A549 (cell line): ENCODE measurements at regions not wholly inside any gene's neighbourhood (a gene's known extent, or its start where the extent isn't known, plus 50 kb on each side); places are given as distances from the start of the nearest gene placed in this dataset.

Experiments used
- ATAC-seq, 2 experiments: fragments of 200-7000 bp in 1 of 2; fragments of >200 bp in 1 of 2; cut with Nextera tagmentation in 1 of 2; cut with Tn5 transposase in 1 of 2; 3 replicates each; pipeline versions ENCODE4 v1.8.0 to v1.9.1; 2018 to 2020; ENCODE audit warnings: mild to moderate bottlenecking in 1 of 2, moderate library complexity in 1 of 2
- CTCF ChIA-PET: fragments of 300-600 bp; sonication (Branson Sonifier 250); formaldehyde crosslinking; extraction: SDS; loops from one replicate; lab custom pipeline; 2021; ENCODE audit warnings: antibody characterized with exemption, inconsistent platforms; lab: Yijun Ruan, JAX
- POLR2A ChIA-PET: fragments of 350-600 bp; formaldehyde crosslinking; extraction: SDS; loops from one replicate; lab custom pipeline; 2021; ENCODE audit warnings: antibody characterized with exemption, inconsistent platforms; lab: Yijun Ruan, JAX
- DNase-seq, 2 experiments: peaks; one replicate each; pipeline versions ENCODE4 v3.0.0 to v3.0.0-alpha.2; 2011 to 2016; ENCODE audit warnings: low read depth in 1 of 2, low spot score in 1 of 2
- FAIRE-seq: peaks from 2 replicates; lab custom pipeline; 2011; peaks lifted over from hg19 to GRCh38; lab: Jason Lieb, UNC
- H3K27ac ChIP-seq, 2 experiments: fragments of >200 bp; sonication (Bioruptor Twin); formaldehyde crosslinking; 3 replicates each; pipeline ENCODE4 v1.5.1; 2016 to 2017
- H3K4me1 ChIP-seq: fragments of >200 bp; sonication (Bioruptor Twin); formaldehyde crosslinking; 3 replicates; pipeline ENCODE4 v1.6.1; 2016
- H3K4me2 ChIP-seq: fragments of >200 bp; sonication (Bioruptor Twin); formaldehyde crosslinking; 3 replicates; pipeline ENCODE4 v1.6.1; 2016
- H3K4me3 ChIP-seq: fragments of >200 bp; sonication (Bioruptor Twin); formaldehyde crosslinking; 3 replicates; pipeline ENCODE4 v1.5.1; 2016
- H3K9me3 ChIP-seq: fragments of >200 bp; sonication (Bioruptor Twin); formaldehyde crosslinking; 3 replicates; pipeline ENCODE4 v1.6.1; 2016
- CBX8 ChIP-seq: fragments of 200-600 bp; sonication (generic); IDR thresholded peaks from 2 replicates; pipeline ENCODE4 v1.6.1; 2016
- CHD2 ChIP-seq: fragments of 150-350 bp; IDR thresholded peaks from 2 replicates; pipeline ENCODE4 v1.6.1; 2014; ENCODE audit warnings: low read length; ENCODE audit not compliant: partially characterized antibody
- EHF ChIP-seq: fragments of 250-450 bp; sonication (Bioruptor Pico); IDR thresholded peaks from 2 replicates; pipeline ENCODE4 v1.5.0; 2020; ENCODE audit warnings: mild to moderate bottlenecking
- EHMT2 ChIP-seq: fragments of 200-600 bp; sonication (generic); IDR thresholded peaks from 2 replicates; pipeline ENCODE4 v1.6.1; 2016; ENCODE audit warnings: antibody characterized with exemption, low read depth, mild to moderate bottlenecking, moderate library complexity
- EP300 ChIP-seq, 2 experiments: fragments of >200 bp; sonication (Bioruptor Twin); formaldehyde crosslinking; IDR thresholded peaks; 2 replicates in 1 of 2; 3 replicates in 1 of 2; pipeline ENCODE4 v1.6.1; 2016 to 2017
- FOSB ChIP-seq: fragments of 250-450 bp; sonication (Bioruptor Pico); IDR thresholded peaks from 2 replicates; pipeline ENCODE4 v1.5.0; 2020; ENCODE audit warnings: mild to moderate bottlenecking, moderate library complexity
- FOSL2 ChIP-seq, 2 experiments: fragments of 450-650 bp in 1 of 2; fragments of >200 bp in 1 of 2; sonication (Bioruptor Twin) in 1 of 2; formaldehyde crosslinking; IDR thresholded peaks; 2 replicates each; pipeline versions ENCODE4 v1.5.0 to v1.6.1; 2016 to 2020; ENCODE audit warnings: mild to moderate bottlenecking in 1 of 2, moderate library complexity in 1 of 2
- HEYL ChIP-seq: fragments of 250-450 bp; sonication (Bioruptor Pico); IDR thresholded peaks from 2 replicates; pipeline ENCODE4 v1.8.0; 2021; ENCODE audit warnings: mild to moderate bottlenecking, moderate library complexity
- HOXB13 ChIP-seq: fragments of 250-450 bp; sonication (Bioruptor Pico); IDR thresholded peaks from 2 replicates; pipeline ENCODE4 v1.5.0; 2020; ENCODE audit warnings: low read depth, mild to moderate bottlenecking, moderate library complexity
- HOXB5 ChIP-seq: fragments of 250-450 bp; sonication (Bioruptor Pico); IDR thresholded peaks from 2 replicates; pipeline ENCODE4 v1.5.0; 2020; ENCODE audit warnings: mild to moderate bottlenecking, moderate library complexity
- MAFK ChIP-seq: fragments of 450-650 bp; IDR thresholded peaks from 2 replicates; pipeline ENCODE4 v1.6.1; 2014; ENCODE audit not compliant: partially characterized antibody
- MAX ChIP-seq: IDR thresholded peaks from 2 replicates; pipeline ENCODE4 v1.6.1; 2012
- MAZ ChIP-seq: fragments of 150-350 bp; IDR thresholded peaks from 2 replicates; pipeline ENCODE4 v1.6.1; 2014; ENCODE audit warnings: antibody characterized with exemption, low read depth, low read length, borderline replicate concordance
- NFE2L2 ChIP-seq: fragments of 150-350 bp; conservative IDR thresholded peaks from 2 replicates; pipeline ENCODE4 v1.6.1; 2014; ENCODE audit warnings: low read length
- PHF8 ChIP-seq: fragments of 200-600 bp; sonication (generic); IDR thresholded peaks from 2 replicates; pipeline ENCODE4 v1.6.1; 2016; ENCODE audit warnings: low read depth, mild to moderate bottlenecking, antibody characterized with exemption, moderate library complexity, borderline replicate concordance
- POLR2A ChIP-seq: IDR thresholded peaks from 2 replicates; pipeline ENCODE4 v1.6.1; 2012; ENCODE audit warnings: mild to moderate bottlenecking, low read length
- POLR2AphosphoS2 ChIP-seq: conservative IDR thresholded peaks from 2 replicates; pipeline ENCODE4 v1.6.1; 2012; ENCODE audit warnings: low read length, improper control_type of control experiment, inconsistent platforms
- RAD21 ChIP-seq, 2 experiments: fragments of >200 bp in 1 of 2; sonication (Bioruptor Twin) in 1 of 2; formaldehyde crosslinking in 1 of 2; IDR thresholded peaks in 1 of 2; conservative IDR thresholded peaks in 1 of 2; 2 replicates in 1 of 2; 3 replicates in 1 of 2; pipeline ENCODE4 v1.6.1; 2012 to 2018; ENCODE audit warnings: inconsistent platforms in 1 of 2
- SREBF2 ChIP-seq: fragments of 450-650 bp; IDR thresholded peaks from 2 replicates; pipeline ENCODE4 v1.6.1; 2014; ENCODE audit warnings: mild to moderate bottlenecking, moderate library complexity
- ZNF302 ChIP-seq: fragments of 250-450 bp; sonication (Bioruptor Pico); IDR thresholded peaks from 2 replicates; pipeline ENCODE4 v1.9.0; 2021; ENCODE audit warnings: inconsistent platforms, mild to moderate bottlenecking, moderate library complexity
- ZSCAN20 ChIP-seq: fragments of 250-450 bp; sonication (Bioruptor Pico); IDR thresholded peaks from 2 replicates; pipeline ENCODE4 v1.8.0; 2022; ENCODE audit warnings: mild to moderate bottlenecking, moderate library complexity
- WGBS: methylation state at CpG from one replicate; pipeline ENCODE4 v1.1.6; 2017; ENCODE audit errors: missing lambda C conversion rate; 5-methylcytosine and 5-hydroxymethylcytosine counted together
- TF ChIP-seq, protein P1 (sequence below): IDR thresholded peaks from 2 replicates; pipeline ENCODE4 v1.6.1; 2012; ENCODE audit warnings: low read depth, borderline replicate concordance
- TF ChIP-seq, protein P2 (sequence below): fragments of >200 bp; sonication (Bioruptor Twin); formaldehyde crosslinking; IDR thresholded peaks from 3 replicates; pipeline ENCODE4 v1.6.1; 2016
- TF ChIP-seq, protein P3 (sequence below): fragments of 200-600 bp; sonication (generic); IDR thresholded peaks from 2 replicates; pipeline ENCODE4 v1.6.1; 2016; ENCODE audit warnings: antibody characterized with exemption, mild to moderate bottlenecking, moderate library complexity
- TF ChIP-seq, protein P4 (sequence below): fragments of >200 bp; sonication (Bioruptor Twin); formaldehyde crosslinking; IDR thresholded peaks from 3 replicates; pipeline ENCODE4 v1.5.1; 2016
- TF ChIP-seq, protein P5 (sequence below): fragments of 150-350 bp; IDR thresholded peaks from 2 replicates; pipeline ENCODE4 v1.6.1; 2014; ENCODE audit warnings: low read depth, mild to moderate bottlenecking, low read length

GRCh38 chr14:98022541-98023520 lies 1225.6 kb downstream of the VRK1 start:
- Histone ChIP-seq H3K9me3 (no peaks in the 10 kb centered on the region), H3K4me2 (no peak overlapping the region), H3K27ac (no peak overlapping the region), H3K4me3 (no peak overlapping the region), H3K4me1 (no peaks in the 10 kb centered on the region)
- ChIA-PET POLR2A (no interaction called here), CTCF (no interaction called here)
- ATAC-seq (no peak), DNase-seq (no peak), FAIRE-seq (no peak)
- TF ChIP-seq ZNF302 (CRISPR knock-in tag) (no peak), MAZ (no peak), NFE2L2 (no peak), HOXB13 (CRISPR knock-in tag) (no peak), HOXB5 (CRISPR knock-in tag) (no peak), EHMT2 (no peak), POLR2A (no peak)
- TF ChIP-seq, protein P1, sequence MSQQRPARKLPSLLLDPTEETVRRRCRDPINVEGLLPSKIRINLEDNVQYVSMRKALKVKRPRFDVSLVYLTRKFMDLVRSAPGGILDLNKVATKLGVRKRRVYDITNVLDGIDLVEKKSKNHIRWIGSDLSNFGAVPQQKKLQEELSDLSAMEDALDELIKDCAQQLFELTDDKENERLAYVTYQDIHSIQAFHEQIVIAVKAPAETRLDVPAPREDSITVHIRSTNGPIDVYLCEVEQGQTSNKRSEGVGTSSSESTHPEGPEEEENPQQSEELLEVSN = no peak
- 18% methylated on average over 11 of the region's 11 CpGs for WGBS

GRCh38 chr14:98028162-98028561 lies 1231.0 kb downstream of the VRK1 start:
- CTCF ChIA-PET = no interaction called here
- 19% methylated on average over 6 of the region's 6 CpGs for WGBS
- no peak for FAIRE-seq

More at GRCh38 chr14:98028162-98028561, 1231.0 kb downstream of the VRK1 start:
- no peak overlapping the region for H3K27ac ChIP-seq
- H3K4me1 ChIP-seq = no peaks in the 10 kb centered on the region
- H3K4me2 ChIP-seq = no peak overlapping the region
- no peak overlapping the region for H3K4me3 ChIP-seq
- ATAC-seq (no peak), DNase-seq (no peak)
- POLR2A ChIA-PET = no interaction called here
- TF ChIP-seq, protein P2, sequence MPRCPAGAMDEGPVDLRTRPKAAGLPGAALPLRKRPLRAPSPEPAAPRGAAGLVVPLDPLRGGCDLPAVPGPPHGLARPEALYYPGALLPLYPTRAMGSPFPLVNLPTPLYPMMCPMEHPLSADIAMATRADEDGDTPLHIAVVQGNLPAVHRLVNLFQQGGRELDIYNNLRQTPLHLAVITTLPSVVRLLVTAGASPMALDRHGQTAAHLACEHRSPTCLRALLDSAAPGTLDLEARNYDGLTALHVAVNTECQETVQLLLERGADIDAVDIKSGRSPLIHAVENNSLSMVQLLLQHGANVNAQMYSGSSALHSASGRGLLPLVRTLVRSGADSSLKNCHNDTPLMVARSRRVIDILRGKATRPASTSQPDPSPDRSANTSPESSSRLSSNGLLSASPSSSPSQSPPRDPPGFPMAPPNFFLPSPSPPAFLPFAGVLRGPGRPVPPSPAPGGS = no peak
- TF ChIP-seq PHF8 = no peak
- TF ChIP-seq MAX = no peak
- no peak for TF ChIP-seq FOSL2 (IDR thresholded peaks at IDR 0.05)
- no peak for TF ChIP-seq FOSL2 (CRISPR knock-in tag; IDR thresholded peaks at IDR 0.05)
- no peak for TF ChIP-seq FOSB (CRISPR knock-in tag)
- TF ChIP-seq POLR2AphosphoS2 = no peak
- no peak for TF ChIP-seq EHF (CRISPR knock-in tag)
- TF ChIP-seq POLR2A = no peak
- TF ChIP-seq, protein P3, sequence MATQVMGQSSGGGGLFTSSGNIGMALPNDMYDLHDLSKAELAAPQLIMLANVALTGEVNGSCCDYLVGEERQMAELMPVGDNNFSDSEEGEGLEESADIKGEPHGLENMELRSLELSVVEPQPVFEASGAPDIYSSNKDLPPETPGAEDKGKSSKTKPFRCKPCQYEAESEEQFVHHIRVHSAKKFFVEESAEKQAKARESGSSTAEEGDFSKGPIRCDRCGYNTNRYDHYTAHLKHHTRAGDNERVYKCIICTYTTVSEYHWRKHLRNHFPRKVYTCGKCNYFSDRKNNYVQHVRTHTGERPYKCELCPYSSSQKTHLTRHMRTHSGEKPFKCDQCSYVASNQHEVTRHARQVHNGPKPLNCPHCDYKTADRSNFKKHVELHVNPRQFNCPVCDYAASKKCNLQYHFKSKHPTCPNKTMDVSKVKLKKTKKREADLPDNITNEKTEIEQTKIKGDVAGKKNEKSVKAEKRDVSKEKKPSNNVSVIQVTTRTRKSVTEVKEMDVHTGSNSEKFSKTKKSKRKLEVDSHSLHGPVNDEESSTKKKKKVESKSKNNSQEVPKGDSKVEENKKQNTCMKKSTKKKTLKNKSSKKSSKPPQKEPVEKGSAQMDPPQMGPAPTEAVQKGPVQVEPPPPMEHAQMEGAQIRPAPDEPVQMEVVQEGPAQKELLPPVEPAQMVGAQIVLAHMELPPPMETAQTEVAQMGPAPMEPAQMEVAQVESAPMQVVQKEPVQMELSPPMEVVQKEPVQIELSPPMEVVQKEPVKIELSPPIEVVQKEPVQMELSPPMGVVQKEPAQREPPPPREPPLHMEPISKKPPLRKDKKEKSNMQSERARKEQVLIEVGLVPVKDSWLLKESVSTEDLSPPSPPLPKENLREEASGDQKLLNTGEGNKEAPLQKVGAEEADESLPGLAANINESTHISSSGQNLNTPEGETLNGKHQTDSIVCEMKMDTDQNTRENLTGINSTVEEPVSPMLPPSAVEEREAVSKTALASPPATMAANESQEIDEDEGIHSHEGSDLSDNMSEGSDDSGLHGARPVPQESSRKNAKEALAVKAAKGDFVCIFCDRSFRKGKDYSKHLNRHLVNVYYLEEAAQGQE = no peak
- no peak for TF ChIP-seq MAFK
- TF ChIP-seq CBX8 = no peak
- no peak for TF ChIP-seq EHMT2
- TF ChIP-seq CHD2 = no peak
- TF ChIP-seq, protein P4, sequence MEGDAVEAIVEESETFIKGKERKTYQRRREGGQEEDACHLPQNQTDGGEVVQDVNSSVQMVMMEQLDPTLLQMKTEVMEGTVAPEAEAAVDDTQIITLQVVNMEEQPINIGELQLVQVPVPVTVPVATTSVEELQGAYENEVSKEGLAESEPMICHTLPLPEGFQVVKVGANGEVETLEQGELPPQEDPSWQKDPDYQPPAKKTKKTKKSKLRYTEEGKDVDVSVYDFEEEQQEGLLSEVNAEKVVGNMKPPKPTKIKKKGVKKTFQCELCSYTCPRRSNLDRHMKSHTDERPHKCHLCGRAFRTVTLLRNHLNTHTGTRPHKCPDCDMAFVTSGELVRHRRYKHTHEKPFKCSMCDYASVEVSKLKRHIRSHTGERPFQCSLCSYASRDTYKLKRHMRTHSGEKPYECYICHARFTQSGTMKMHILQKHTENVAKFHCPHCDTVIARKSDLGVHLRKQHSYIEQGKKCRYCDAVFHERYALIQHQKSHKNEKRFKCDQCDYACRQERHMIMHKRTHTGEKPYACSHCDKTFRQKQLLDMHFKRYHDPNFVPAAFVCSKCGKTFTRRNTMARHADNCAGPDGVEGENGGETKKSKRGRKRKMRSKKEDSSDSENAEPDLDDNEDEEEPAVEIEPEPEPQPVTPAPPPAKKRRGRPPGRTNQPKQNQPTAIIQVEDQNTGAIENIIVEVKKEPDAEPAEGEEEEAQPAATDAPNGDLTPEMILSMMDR = no peak
- TF ChIP-seq, protein P5, sequence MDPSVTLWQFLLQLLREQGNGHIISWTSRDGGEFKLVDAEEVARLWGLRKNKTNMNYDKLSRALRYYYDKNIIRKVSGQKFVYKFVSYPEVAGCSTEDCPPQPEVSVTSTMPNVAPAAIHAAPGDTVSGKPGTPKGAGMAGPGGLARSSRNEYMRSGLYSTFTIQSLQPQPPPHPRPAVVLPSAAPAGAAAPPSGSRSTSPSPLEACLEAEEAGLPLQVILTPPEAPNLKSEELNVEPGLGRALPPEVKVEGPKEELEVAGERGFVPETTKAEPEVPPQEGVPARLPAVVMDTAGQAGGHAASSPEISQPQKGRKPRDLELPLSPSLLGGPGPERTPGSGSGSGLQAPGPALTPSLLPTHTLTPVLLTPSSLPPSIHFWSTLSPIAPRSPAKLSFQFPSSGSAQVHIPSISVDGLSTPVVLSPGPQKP = no peak
- no peak for TF ChIP-seq SREBF2
- TF ChIP-seq HEYL = no peak
- TF ChIP-seq RAD21 (conservative IDR thresholded peaks at IDR 0.05 in 1 of 2, IDR thresholded peaks at IDR 0.05 in 1 of 2) = no peak
- no peak for TF ChIP-seq ZSCAN20
- no peak for TF ChIP-seq EP300 (IDR thresholded peaks at IDR 0.05)
- H3K9me3 ChIP-seq = 0 out of 3 replicates have a peak, but pooled peaks cover 2% of the 10 kb centered on the region
